Activated CD4-positive, CD25-positive, alpha-beta regulatory T cell treated with anti-CD3 and anti-CD28 coated beads, Interleukin-2, amount 50 U/mL, for 24 hours (primary cell): ENCODE measurements at regions not wholly inside any gene's neighbourhood (a gene's known extent, or its start where the extent isn't known, plus 50 kb on each side); places are given as distances from the start of the nearest gene placed in this dataset.

Experiments used
- ATAC-seq, 2 donors: fragments of 150-1000 bp; cut with Tn5 transposase; one replicate each; pipeline ENCODE4 v1.10.0; 2021; ENCODE audit warnings: mild to moderate bottlenecking in 1 of 2, moderate library complexity in 1 of 2

DNA sequence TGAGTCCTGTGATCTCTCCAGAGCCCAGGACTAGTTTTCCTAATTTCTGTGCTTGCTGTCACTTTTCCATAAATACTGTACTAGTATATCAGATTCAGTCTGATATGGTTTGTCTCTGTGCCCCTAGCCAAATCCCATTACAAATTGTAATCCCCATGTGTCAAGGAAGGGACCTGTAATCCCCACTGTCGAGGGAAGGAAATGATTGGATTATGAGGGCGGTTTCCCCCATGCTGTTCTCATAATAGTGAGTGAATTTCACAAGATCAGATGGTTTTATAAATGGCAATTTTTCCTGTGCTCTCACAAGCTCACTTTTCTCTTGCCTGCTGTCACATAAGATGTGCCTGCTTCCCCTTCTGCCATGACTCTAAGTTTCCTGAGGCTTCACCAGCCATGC, 54.8 kb upstream of the IFRD1 start:
- ATAC-seq = no peak

DNA sequence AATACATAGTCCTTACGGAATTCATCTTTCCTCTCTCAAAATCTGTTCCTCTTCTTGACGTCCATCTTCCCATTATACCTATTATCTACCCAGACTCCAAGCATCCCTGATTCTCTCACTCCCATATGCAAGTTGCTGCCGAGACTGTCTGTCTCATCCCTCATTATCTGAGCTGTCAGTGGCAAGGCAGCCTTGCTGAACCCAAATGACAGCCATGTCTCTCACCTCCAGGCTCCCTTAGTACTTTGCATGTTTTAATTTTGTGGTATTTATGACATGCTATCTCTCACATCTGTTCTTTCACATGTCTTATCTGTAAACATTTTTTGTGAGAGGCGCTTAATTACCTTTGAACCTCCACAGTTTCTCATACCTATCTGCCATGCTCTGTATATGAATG, 54.4 kb upstream of the IFRD1 start:
- no peak for ATAC-seq

DNA sequence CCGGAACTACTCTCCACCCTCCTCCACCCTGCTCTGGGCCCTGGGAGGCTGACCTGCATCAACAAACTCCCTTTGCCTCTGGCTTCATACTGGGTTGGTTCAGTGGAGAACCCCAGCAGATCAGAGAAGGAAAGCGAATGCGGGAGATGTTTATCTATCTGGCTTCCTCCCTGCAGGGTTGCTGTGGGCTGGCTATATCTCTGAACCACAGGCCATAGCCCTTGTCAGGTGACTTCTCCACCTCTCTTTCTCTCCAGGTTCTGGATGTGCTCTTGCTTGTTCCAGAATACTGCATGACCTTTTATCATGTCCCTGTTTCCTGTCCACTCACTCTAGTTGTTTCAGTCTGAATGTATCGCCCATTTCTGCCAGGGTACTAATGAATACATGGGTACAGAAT, 51.7 kb upstream of the IFRD1 start:
- peak in 1 of 2 donors; percentile 36 for ATAC-seq

DNA sequence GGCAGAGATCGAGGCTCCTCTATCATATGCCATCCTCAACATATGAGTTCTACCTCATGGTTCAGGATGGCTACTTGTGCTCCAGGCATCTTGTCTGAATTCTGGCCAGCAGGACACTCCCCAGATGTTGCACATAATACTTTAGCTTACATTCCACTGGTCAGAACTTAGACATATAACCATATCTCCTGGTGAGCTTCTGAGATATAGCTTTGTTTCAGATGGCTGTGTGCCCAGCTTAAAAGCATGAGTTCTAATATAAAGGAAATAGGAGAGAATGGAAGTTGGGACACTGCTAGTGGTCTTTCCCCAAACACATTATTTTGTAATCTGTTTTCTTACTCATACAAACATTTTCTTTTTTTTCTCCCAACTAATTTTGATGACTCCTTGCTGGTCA, 50.8 kb upstream of the IFRD1 start:
- no peak for ATAC-seq

DNA sequence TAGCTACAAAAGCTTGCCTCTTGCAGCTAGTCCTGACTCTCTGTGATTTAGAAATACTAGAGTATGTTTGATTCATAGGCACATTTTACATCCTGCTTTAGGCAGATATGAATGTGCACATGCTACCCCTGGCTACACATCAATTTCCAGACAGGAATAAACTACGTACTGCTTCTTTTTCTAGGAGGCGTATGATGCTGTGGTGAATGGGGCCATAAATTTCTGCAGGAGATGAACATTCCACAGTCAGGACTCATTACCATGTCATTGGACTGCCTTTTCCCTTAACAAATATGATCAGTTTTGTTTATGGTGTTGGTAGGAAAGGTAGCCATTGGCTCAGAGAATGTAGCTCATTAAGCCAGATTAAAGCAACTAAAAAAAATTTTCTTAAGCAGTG, 50.1 kb upstream of the IFRD1 start:
- ATAC-seq = no peak
